ENCODE measurements at regions not wholly inside any gene's neighbourhood (a gene's known extent, or its start where the extent isn't known, plus 50 kb on each side); places are given as distances from the start of the nearest gene placed in this dataset.

DNA sequence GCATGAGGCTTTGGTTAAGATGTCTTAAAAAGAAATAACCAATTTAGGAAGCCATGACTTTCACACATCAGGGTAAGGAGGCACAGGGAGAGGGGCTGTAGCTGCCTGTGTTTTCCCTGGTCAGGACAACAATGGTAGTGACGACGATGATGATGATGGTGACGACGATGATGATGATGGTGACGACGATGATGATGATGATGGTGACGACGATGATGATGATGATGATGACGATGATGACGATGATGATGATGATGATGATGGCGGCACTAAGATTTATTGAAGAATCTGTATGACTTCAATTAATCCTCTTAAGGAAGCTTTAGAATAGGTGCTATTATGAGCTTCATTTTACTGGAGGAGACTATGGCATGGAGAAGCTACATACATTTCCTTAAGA is 284.1 kb upstream of the TNRC6C start:
- H3K4me3 ChIP-seq (ENCODE audit: low read depth, low read length): no peak overlapping the region
- TF ChIP-seq, protein P1, sequence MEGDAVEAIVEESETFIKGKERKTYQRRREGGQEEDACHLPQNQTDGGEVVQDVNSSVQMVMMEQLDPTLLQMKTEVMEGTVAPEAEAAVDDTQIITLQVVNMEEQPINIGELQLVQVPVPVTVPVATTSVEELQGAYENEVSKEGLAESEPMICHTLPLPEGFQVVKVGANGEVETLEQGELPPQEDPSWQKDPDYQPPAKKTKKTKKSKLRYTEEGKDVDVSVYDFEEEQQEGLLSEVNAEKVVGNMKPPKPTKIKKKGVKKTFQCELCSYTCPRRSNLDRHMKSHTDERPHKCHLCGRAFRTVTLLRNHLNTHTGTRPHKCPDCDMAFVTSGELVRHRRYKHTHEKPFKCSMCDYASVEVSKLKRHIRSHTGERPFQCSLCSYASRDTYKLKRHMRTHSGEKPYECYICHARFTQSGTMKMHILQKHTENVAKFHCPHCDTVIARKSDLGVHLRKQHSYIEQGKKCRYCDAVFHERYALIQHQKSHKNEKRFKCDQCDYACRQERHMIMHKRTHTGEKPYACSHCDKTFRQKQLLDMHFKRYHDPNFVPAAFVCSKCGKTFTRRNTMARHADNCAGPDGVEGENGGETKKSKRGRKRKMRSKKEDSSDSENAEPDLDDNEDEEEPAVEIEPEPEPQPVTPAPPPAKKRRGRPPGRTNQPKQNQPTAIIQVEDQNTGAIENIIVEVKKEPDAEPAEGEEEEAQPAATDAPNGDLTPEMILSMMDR (conservative IDR thresholded peaks at IDR 0.05; ENCODE audit: low read depth, low read length): no peak

DNA sequence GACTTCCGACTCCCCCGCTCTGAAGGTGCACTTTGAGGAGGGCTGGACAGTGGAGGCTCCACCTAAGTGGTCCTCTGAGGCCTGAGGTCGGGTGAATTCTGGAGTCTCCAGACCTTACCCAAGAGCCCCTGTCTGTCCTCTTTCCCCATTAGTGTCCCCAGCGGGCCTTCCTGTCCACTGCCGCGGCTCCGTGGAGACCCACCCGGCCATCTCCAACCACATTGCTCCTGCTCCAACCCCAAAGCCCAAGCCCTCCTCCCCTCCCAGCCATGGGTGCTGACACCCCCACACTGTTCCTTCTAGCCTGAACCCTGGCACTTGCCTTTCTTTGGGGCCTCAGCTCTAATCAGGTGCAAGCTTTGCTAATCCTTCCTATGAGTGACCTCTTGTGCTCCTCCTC is 283.1 kb upstream of the TNRC6C start:
- no peak overlapping the region for H3K4me3 ChIP-seq (ENCODE audit: low read depth, low read length)
- TF ChIP-seq, protein P1 (conservative IDR thresholded peaks at IDR 0.05; ENCODE audit: low read depth, low read length): no peak
- no peak for DNase-seq (ENCODE audit: low read depth)

More for the DNA sequence above, 284.1 kb upstream of the TNRC6C start:
- no peak for DNase-seq (ENCODE audit: low read depth)

DNA sequence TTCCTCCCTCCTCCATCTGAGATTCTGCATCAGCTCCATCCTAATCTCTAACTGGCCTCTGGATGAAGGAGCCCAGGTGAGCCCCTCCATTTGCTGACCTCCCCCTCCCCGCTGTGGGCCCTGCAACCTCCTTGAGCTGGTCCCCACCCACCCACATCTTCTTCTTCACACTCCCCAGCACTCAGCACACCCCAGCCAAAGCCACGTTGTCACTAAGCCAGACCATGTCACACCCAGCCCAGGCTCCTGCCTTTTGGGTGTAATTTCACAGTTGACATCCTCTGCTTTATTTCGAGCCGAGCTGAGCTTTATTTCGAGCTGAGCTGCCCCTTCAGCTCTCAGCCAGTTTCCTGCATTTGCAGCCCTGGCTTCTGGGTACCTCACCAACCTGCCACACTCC is 282.7 kb upstream of the TNRC6C start:
- DNase-seq (ENCODE audit: low read depth): no peak
- no peak overlapping the region for H3K4me3 ChIP-seq (ENCODE audit: low read depth, low read length)
- TF ChIP-seq, protein P1 (conservative IDR thresholded peaks at IDR 0.05; ENCODE audit: low read depth, low read length): no peak

DNA sequence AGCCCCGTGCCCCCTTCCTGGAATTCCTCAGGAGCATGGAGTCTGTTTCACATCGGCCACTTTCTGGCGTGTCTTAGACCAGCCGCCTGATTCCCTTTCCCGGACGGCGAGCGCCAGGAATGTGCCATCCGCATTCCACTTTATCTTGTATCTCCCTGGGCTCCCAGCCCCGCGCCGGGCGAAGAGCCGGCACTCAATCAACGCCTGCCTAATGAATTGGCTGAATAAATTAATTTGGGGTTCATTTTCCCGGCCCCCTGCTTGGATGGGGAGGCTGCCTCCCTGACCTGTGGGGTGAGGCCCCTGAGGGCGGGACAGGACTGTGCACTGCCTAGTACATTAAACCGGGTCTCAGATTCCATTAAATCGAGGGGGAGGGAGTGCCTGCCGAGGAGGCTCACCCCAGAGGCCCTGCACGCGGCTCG is 282.3 kb upstream of the TNRC6C start:
- no peak for DNase-seq (ENCODE audit: low read depth)

DNA sequence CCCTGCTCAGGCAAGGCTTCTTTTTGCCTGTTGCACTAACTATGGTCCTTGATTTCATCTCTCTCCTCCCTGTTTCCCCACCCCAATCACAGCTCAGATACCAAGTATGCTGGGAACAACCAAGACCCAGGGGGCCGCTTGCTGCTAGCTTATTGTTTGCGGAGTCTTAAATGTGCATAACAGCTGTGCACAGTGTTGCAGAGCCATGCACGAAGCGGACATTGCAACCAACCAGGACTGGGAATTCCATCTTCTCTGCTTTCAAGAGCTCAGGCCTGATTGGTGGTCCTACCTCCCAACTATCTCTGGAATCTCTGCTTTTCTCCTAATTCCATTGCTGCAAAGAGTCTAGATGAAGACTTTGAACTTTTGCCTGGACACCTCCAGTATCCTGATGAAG is 281.3 kb upstream of the TNRC6C start:
- TF ChIP-seq, protein P1 (conservative IDR thresholded peaks at IDR 0.05; ENCODE audit: low read depth, low read length): no peak
- no peak for DNase-seq (ENCODE audit: low read depth)
- no peak overlapping the region for H3K4me3 ChIP-seq (ENCODE audit: low read depth, low read length)

More for the DNA sequence above, 282.3 kb upstream of the TNRC6C start:
- TF ChIP-seq, protein P1 (conservative IDR thresholded peaks at IDR 0.05; ENCODE audit: low read depth, low read length): no peak
- H3K4me3 ChIP-seq (ENCODE audit: low read depth, low read length): no peak overlapping the region

DNA sequence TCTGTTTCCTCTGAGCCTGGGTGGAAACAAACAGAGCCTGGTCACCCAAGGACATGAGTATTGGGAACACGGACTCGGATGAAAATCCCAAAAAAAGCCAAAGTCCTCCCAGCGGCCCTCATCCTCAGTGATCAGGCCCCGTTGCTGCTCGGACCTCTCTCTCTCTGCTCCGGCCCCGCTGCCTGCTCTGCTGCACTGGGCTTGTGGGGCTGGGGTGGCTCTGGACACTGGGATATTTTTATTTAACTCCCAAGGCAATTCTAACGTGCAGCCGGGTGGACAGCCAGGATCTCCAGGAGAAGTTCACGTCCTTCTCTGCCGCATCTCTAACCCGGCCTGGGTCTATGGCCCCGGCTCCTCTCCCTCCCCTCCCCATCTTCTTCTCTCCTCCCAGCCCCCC is 280.9 kb upstream of the TNRC6C start:
- no peak for DNase-seq (ENCODE audit: low read depth)
- TF ChIP-seq, protein P1 (conservative IDR thresholded peaks at IDR 0.05; ENCODE audit: low read depth, low read length): no peak
- H3K4me3 ChIP-seq (ENCODE audit: low read depth, low read length): no peak overlapping the region

DNA sequence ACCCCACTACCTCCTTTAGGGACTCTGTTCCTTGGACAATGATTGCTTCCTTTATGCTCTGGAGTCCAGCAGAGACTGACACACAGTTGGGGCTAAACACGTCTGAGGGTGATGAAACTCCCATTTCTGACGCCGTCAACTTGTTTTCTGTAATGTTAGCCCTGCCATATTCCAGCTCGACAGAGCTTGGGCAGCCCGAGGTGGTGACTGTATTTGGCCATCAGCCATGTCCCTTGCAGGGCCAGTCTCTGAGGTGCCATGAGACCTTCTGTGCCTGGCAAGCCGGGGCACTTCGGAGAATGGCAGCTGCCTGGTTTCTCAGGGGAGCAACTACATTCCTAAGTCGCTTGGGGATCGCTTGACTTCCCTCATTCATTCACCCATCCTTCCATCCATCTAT is 278.9 kb upstream of the TNRC6C start:
- TF ChIP-seq, protein P1 (conservative IDR thresholded peaks at IDR 0.05; ENCODE audit: low read depth, low read length): no peak
- DNase-seq (ENCODE audit: low read depth): no peak
- no peak overlapping the region for H3K4me3 ChIP-seq (ENCODE audit: low read depth, low read length)
